ENCODE measurements at regions not wholly inside any gene's neighbourhood (a gene's known extent, or its start where the extent isn't known, plus 50 kb on each side); places are given as distances from the start of the nearest gene placed in this dataset.

DNA sequence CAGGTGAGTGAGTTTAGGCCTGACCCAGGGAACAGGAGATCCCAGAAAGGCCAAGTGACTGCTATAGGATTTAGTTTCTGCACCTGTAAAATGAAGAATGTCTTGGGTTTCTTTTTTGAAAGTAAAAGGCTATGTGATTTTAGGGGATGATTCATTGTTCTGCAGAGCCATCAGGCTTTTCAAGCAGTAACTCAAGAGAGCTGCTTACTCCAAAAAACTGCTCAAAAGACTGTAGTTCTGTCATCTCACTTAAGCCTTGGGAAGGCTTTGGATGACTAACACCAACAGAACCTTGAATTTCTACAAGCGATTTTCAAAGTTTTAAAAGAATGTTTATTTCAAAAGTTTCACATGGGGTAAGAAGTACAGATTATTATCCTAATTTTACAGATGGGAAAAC, 165.1 kb downstream of the HAUS1 start (continued):
- TF ChIP-seq, protein P1, sequence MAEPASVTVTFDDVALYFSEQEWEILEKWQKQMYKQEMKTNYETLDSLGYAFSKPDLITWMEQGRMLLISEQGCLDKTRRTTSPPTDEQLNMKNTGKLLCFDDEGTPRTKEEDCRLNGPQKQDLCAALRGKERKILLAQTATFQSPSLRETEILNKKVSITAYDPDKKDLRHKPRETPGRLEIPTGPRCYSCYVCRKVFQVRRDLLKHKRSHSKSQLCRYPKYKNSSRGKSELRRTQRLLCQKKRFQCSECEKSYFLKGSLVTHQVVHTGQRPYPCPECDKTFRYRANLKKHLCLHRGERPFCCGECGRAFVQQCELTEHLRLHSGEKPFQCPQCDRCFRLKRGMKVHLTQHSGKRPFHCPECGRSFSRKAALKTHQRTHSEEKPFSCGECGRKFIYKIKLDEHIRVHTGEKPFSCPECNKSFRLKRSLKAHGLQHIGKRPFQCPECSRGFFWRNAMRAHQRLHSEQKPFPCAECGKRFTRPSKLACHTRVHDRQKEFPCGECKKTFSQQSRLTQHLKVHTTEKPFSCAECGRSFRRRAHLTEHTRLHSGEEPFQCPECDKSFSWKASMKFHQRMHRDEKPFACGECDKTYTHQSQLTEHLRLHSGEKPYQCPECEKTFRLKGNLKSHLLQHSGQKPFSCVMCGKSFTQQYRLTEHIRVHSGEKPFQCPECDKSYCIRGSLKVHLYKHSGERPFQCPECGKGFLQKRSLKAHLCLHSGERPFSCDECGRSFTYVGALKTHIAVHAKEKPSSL (CRISPR knock-in tag; conservative IDR thresholded peaks at IDR 0.05), result no peak
- TF ChIP-seq FOXK1 (CRISPR knock-in tag; IDR thresholded peaks at IDR 0.05), result no peak
- TF ChIP-seq ZBTB21 (CRISPR knock-in tag; IDR thresholded peaks at IDR 0.05; ENCODE audit: borderline replicate concordance), result no peak
- no peak for TF ChIP-seq TCF7 (CRISPR knock-in tag; IDR thresholded peaks at IDR 0.05; ENCODE audit: low read depth)

DNA sequence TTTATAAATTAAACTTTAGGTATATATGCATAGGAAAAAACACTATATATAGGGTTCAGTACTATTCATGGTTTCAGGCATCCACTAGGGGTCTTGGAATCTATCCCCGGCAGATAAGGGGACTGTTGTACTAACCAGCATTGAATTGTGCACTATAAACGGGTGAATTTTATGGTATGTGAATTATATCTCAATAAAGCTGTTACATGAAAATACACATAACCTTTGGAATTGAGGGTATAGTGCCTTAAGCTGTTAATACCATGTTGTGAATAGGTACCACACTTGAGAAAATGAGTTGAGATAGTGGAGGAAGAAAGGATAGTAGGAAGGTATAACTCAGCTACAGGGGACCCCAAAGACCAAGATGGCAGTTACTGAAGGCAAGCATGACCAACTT, 167.3 kb downstream of the HAUS1 start:
- Mint-ChIP-seq H3K4me1 (peaks cover 26% of the 10 kb centered on the region), H3K36me3 (no peaks in the 10 kb centered on the region), H3K4me3 (no peak overlapping the region), H3K27ac (no peak overlapping the region), H3K9me3 (no peaks in the 10 kb centered on the region), H3K27me3 (ENCODE audit: low read depth) (no peaks in the 10 kb centered on the region)
- DNase-seq (ENCODE audit: low spot score) (no peak), ATAC-seq (no peak)
- TF ChIP-seq, protein P2, sequence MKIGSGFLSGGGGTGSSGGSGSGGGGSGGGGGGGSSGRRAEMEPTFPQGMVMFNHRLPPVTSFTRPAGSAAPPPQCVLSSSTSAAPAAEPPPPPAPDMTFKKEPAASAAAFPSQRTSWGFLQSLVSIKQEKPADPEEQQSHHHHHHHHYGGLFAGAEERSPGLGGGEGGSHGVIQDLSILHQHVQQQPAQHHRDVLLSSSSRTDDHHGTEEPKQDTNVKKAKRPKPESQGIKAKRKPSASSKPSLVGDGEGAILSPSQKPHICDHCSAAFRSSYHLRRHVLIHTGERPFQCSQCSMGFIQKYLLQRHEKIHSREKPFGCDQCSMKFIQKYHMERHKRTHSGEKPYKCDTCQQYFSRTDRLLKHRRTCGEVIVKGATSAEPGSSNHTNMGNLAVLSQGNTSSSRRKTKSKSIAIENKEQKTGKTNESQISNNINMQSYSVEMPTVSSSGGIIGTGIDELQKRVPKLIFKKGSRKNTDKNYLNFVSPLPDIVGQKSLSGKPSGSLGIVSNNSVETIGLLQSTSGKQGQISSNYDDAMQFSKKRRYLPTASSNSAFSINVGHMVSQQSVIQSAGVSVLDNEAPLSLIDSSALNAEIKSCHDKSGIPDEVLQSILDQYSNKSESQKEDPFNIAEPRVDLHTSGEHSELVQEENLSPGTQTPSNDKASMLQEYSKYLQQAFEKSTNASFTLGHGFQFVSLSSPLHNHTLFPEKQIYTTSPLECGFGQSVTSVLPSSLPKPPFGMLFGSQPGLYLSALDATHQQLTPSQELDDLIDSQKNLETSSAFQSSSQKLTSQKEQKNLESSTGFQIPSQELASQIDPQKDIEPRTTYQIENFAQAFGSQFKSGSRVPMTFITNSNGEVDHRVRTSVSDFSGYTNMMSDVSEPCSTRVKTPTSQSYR (CRISPR knock-in tag; IDR thresholded peaks at IDR 0.05), result no peak
- TF ChIP-seq, protein P3, sequence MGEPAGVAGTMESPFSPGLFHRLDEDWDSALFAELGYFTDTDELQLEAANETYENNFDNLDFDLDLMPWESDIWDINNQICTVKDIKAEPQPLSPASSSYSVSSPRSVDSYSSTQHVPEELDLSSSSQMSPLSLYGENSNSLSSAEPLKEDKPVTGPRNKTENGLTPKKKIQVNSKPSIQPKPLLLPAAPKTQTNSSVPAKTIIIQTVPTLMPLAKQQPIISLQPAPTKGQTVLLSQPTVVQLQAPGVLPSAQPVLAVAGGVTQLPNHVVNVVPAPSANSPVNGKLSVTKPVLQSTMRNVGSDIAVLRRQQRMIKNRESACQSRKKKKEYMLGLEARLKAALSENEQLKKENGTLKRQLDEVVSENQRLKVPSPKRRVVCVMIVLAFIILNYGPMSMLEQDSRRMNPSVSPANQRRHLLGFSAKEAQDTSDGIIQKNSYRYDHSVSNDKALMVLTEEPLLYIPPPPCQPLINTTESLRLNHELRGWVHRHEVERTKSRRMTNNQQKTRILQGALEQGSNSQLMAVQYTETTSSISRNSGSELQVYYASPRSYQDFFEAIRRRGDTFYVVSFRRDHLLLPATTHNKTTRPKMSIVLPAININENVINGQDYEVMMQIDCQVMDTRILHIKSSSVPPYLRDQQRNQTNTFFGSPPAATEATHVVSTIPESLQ (CRISPR knock-in tag; IDR thresholded peaks at IDR 0.05), result no peak
- TF ChIP-seq MYBL2 (CRISPR knock-in tag; IDR thresholded peaks at IDR 0.05), result no peak
- ChIA-PET CTCF (interaction anchor here (0.7 to 2.7 kb wide), 5 partner anchors 10 to 122 kb away, joined by 3 to 13 read pairs (median 4); a partner anchor contains a TSS), POLR2A (interaction anchor here (0.6 kb wide), 1 partner anchor 16 kb away, joined by 10 read pairs; no protein-coding TSS in a partner anchor)

DNA sequence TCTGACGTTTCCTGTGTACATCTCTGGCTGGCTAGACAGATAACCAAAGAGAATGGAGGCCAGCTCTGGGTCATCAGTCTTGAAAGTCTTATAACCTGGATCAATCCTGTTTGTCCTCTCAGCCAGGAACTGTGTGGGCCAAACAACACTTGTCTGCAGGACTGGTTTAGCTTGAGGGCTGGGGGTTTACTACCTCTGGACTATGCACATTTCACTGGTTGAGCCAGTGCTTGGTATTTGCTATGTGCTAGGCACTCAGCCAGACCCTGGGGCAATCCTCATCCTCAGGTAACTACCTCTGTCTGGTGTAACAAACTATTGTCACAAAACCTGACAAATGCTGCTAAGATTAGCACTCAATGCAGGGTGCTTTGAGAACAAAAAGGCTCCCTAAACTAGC, 169.7 kb downstream of the HAUS1 start:
- ATAC-seq, result no peak
- H3K36me3 Mint-ChIP-seq, result no peaks in the 10 kb centered on the region
- no peak overlapping the region for H3K27ac Mint-ChIP-seq
- TF ChIP-seq, protein P4, sequence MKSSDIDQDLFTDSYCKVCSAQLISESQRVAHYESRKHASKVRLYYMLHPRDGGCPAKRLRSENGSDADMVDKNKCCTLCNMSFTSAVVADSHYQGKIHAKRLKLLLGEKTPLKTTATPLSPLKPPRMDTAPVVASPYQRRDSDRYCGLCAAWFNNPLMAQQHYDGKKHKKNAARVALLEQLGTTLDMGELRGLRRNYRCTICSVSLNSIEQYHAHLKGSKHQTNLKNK (CRISPR knock-in tag; IDR thresholded peaks at IDR 0.05), result no peak
- TF ChIP-seq, protein P3 (CRISPR knock-in tag; IDR thresholded peaks at IDR 0.05), result no peak
- TF ChIP-seq FOXP1 (CRISPR knock-in tag; IDR thresholded peaks at IDR 0.05; ENCODE audit: borderline replicate concordance) (no peak), OVOL2 (CRISPR knock-in tag; IDR thresholded peaks at IDR 0.05; ENCODE audit: borderline replicate concordance) (no peak), ESRRA (CRISPR knock-in tag; IDR thresholded peaks at IDR 0.05; ENCODE audit: borderline replicate concordance) (no peak)
- TF ChIP-seq, protein P5, sequence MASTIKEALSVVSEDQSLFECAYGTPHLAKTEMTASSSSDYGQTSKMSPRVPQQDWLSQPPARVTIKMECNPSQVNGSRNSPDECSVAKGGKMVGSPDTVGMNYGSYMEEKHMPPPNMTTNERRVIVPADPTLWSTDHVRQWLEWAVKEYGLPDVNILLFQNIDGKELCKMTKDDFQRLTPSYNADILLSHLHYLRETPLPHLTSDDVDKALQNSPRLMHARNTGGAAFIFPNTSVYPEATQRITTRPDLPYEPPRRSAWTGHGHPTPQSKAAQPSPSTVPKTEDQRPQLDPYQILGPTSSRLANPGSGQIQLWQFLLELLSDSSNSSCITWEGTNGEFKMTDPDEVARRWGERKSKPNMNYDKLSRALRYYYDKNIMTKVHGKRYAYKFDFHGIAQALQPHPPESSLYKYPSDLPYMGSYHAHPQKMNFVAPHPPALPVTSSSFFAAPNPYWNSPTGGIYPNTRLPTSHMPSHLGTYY (CRISPR knock-in tag; IDR thresholded peaks at IDR 0.05), result no peak
- TF ChIP-seq, protein P6, sequence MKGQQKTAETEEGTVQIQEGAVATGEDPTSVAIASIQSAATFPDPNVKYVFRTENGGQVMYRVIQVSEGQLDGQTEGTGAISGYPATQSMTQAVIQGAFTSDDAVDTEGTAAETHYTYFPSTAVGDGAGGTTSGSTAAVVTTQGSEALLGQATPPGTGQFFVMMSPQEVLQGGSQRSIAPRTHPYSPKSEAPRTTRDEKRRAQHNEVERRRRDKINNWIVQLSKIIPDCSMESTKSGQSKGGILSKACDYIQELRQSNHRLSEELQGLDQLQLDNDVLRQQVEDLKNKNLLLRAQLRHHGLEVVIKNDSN (CRISPR knock-in tag; IDR thresholded peaks at IDR 0.05), result no peak
- no peaks in the 10 kb centered on the region for H3K27me3 Mint-ChIP-seq (ENCODE audit: low read depth)
- H3K4me1 Mint-ChIP-seq, result peaks cover 26% of the 10 kb centered on the region
- H3K9me3 Mint-ChIP-seq, result no peaks in the 10 kb centered on the region
- no peak overlapping the region for H3K4me3 Mint-ChIP-seq
- ChIA-PET POLR2A (interaction anchor here (0.9 kb wide), 1 partner anchor 30 kb away, joined by 3 read pairs; no protein-coding TSS in a partner anchor), CTCF (interaction anchor here (1.2 to 2.7 kb wide), 6 partner anchors 8 to 384 kb away, joined by 3 to 16 read pairs (median 5); a partner anchor contains a TSS)
- DNase-seq (ENCODE audit: low spot score), result no peak
